ENCODE measurements at regions not wholly inside any gene's neighbourhood (a gene's known extent, or its start where the extent isn't known, plus 50 kb on each side); places are given as distances from the start of the nearest gene placed in this dataset.

- H3K4me3 ChIP-seq, result no peak overlapping the region
- TF ChIP-seq POLR2AphosphoS5 (IDR thresholded peaks at IDR 0.05; ENCODE audit: insufficient read depth in 1 of 2, low read depth in 1 of 2) (no peak), CTCF (IDR thresholded peaks at IDR 0.05) (no peak), POLR2A (IDR thresholded peaks at IDR 0.05) (no peak)
- H3K9me3 ChIP-seq, result no peaks in the 10 kb centered on the region
- H3K4me1 ChIP-seq, result no peaks in the 10 kb centered on the region
- H3K27ac ChIP-seq, result no peak overlapping the region
- DNase-seq (ENCODE audit: extremely low spot score in 2 of 2), result no peak
- no peaks in the 10 kb centered on the region for H3K27me3 ChIP-seq
- intact Hi-C loops (cut with DNase I), result no loop called here
- H3K36me3 ChIP-seq, result no peaks in the 10 kb centered on the region
Observed at GRCh38 chr10:62690703-62691102, 113.8 kb upstream of the ADO start.

GRCh38 chr10:62691336-62691735 lies 113.2 kb upstream of the ADO start:
- no peak for TF ChIP-seq CTCF (IDR thresholded peaks at IDR 0.05)
- no peak overlapping the region for H3K27ac ChIP-seq
- no peak overlapping the region for H3K4me3 ChIP-seq
- DNase-seq (ENCODE audit: extremely low spot score in 2 of 2), result no peak
- intact Hi-C loops (cut with DNase I), result no loop called here
- H3K4me1 ChIP-seq, result no peaks in the 10 kb centered on the region
- H3K27me3 ChIP-seq, result no peaks in the 10 kb centered on the region
- no peaks in the 10 kb centered on the region for H3K36me3 ChIP-seq
- no peaks in the 10 kb centered on the region for H3K9me3 ChIP-seq

- H3K4me3 ChIP-seq, result no peak overlapping the region
- DNase-seq (ENCODE audit: extremely low spot score in 2 of 2), result no peak
- no peaks in the 10 kb centered on the region for H3K27me3 ChIP-seq
- H3K27ac ChIP-seq, result no peak overlapping the region
- no peaks in the 10 kb centered on the region for H3K4me1 ChIP-seq
- intact Hi-C loops (cut with DNase I), result no loop called here
- no peaks in the 10 kb centered on the region for H3K36me3 ChIP-seq
- no peaks in the 10 kb centered on the region for H3K9me3 ChIP-seq
- TF ChIP-seq POLR2A (IDR thresholded peaks at IDR 0.05) (no peak), CTCF (IDR thresholded peaks at IDR 0.05) (no peak), POLR2AphosphoS5 (IDR thresholded peaks at IDR 0.05; ENCODE audit: insufficient read depth in 1 of 2, low read depth in 1 of 2) (no peak)
Observed at GRCh38 chr10:62692085-62692484, 112.4 kb upstream of the ADO start.

- intact Hi-C loops (cut with DNase I), result no loop called here
- H3K36me3 ChIP-seq, result no peaks in the 10 kb centered on the region
- no peaks in the 10 kb centered on the region for H3K9me3 ChIP-seq
- H3K27me3 ChIP-seq, result no peaks in the 10 kb centered on the region
- H3K4me3 ChIP-seq, result no peak overlapping the region
- H3K27ac ChIP-seq, result no peak overlapping the region
- TF ChIP-seq POLR2AphosphoS5 (IDR thresholded peaks at IDR 0.05; ENCODE audit: insufficient read depth in 1 of 2, low read depth in 1 of 2) (no peak), POLR2A (IDR thresholded peaks at IDR 0.05) (no peak), CTCF (IDR thresholded peaks at IDR 0.05) (no peak)
- H3K4me1 ChIP-seq, result no peaks in the 10 kb centered on the region
- DNase-seq (ENCODE audit: extremely low spot score in 2 of 2), result no peak
Observed at GRCh38 chr10:62693306-62693705, 111.2 kb upstream of the ADO start.

GRCh38 chr10:62694537-62695126 lies 109.9 kb upstream of the ADO start:
- Histone ChIP-seq H3K4me1 (no peaks in the 10 kb centered on the region), H3K9me3 (peaks cover 8% of the 10 kb centered on the region)
- intact Hi-C loops (cut with DNase I), result no loop called here

More at GRCh38 chr10:62694537-62695126, 109.9 kb upstream of the ADO start:
- no peak overlapping the region for H3K4me3 ChIP-seq
- no peaks in the 10 kb centered on the region for H3K27me3 ChIP-seq
- no peaks in the 10 kb centered on the region for H3K36me3 ChIP-seq
- no peak for DNase-seq (ENCODE audit: extremely low spot score in 2 of 2)
- TF ChIP-seq POLR2A (IDR thresholded peaks at IDR 0.05) (no peak), CTCF (IDR thresholded peaks at IDR 0.05) (no peak), POLR2AphosphoS5 (IDR thresholded peaks at IDR 0.05; ENCODE audit: insufficient read depth in 1 of 2, low read depth in 1 of 2) (no peak)
- no peak overlapping the region for H3K27ac ChIP-seq
